ENCODE measurements at regions not wholly inside any gene's neighbourhood (a gene's known extent, or its start where the extent isn't known, plus 50 kb on each side); places are given as distances from the start of the nearest gene placed in this dataset.

- TF ChIP-seq REST (IDR thresholded peaks at IDR 0.05; ENCODE audit: insufficient replicate concordance, low read depth) (no peak), CTCF (IDR thresholded peaks at IDR 0.05; ENCODE audit: insufficient read depth, low read length) (no peak)
These were observed 528.2 kb downstream of the ZIC1 start for GRCh38 chr3:147937341-147937740.

Data from HL-60 (cell line).